Thyroid gland (tissue), 4 donors: ENCODE measurements at regions not wholly inside any gene's neighbourhood (a gene's known extent, or its start where the extent isn't known, plus 50 kb on each side); places are given as distances from the start of the nearest gene placed in this dataset.

Experiments used
- DNase-seq, 2 donors: peaks; one replicate each; pipeline ENCODE4 v3.0.0-alpha.2; 2019
- H3K27ac ChIP-seq, 3 donors: fragments of 200-600 bp; sonication (generic); 1 replicate in 2 of 3; 2 replicates in 1 of 3; pipeline ENCODE4 v1.5.1; 2016 to 2019; ENCODE audit warnings: mild to moderate bottlenecking in 1 of 3, moderate library complexity in 1 of 3
- H3K27me3 ChIP-seq: fragments of 200-600 bp; sonication (generic); one replicate; pipeline ENCODE4 v1.5.1; 2019
- H3K36me3 ChIP-seq, 2 donors: fragments of 200-600 bp; sonication (generic); one replicate each; pipeline ENCODE4 v1.5.1; 2016 to 2019
- H3K4me1 ChIP-seq, 2 donors: fragments of 200-600 bp; sonication (generic); one replicate each; pipeline ENCODE4 v1.5.1; 2017 to 2019
- H3K4me3 ChIP-seq, 3 donors: fragments of 200-600 bp; sonication (generic); replicated peaks in 1 of 3; 1 replicate in 2 of 3; 2 replicates in 1 of 3; pipeline ENCODE4 v1.5.1; 2016; ENCODE audit warnings: mild to moderate bottlenecking in 1 of 3
- H3K9me3 ChIP-seq: fragments of 200-600 bp; sonication (generic); one replicate; pipeline ENCODE4 v1.5.1; 2017
- POLR2A ChIP-seq, 2 donors: fragments of 450-650 bp; IDR thresholded peaks; one replicate each; pipeline ENCODE4 v1.6.1; 2017; ENCODE audit warnings: antibody characterized with exemption in 2 of 2, mild to moderate bottlenecking in 2 of 2, moderate library complexity in 1 of 2
- WGBS, 2 donors: methylation state at CpG; one replicate each; pipeline ENCODE4 v1.1.5; 2017; 5-methylcytosine and 5-hydroxymethylcytosine counted together
- intact Hi-C: fragments of 100-400 bp; cut with DNase I; formaldehyde crosslinking; loops from one replicate; pipeline ENCODE4 v1.15.1; 2023
- TF ChIP-seq, protein P1 (sequence below), 6 experiments: fragments of 200-600 bp in 3 of 6; fragments of 450-650 bp in 3 of 6; sonication (generic) in 3 of 6; IDR thresholded peaks; one replicate each; pipeline ENCODE4 v1.5.1; 2016 to 2019; ENCODE audit warnings: antibody characterized with exemption in 6 of 6, mild to moderate bottlenecking in 2 of 6, inconsistent platforms in 1 of 6, moderate library complexity in 1 of 6

DNA sequence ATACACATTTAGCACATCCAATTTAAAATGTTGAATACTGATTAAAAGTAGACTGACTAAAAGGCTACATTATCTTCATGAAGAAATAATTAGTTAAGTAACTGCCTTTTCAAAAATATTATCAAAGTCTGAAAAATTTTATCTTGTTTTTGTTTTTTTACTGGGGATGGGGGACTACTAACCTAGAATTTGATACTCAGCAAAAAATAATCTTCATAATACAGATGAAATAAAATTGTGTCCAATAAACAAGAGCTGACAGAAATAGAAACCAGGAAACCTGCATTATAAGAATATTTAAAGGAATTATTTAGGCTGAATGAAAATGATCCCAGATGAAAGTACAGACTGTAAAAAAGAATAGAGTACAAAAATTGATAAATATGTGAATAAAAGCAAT, 200.7 kb upstream of the RGPD4 start:
- H3K9me3 ChIP-seq: no peaks in the 10 kb centered on the region
- H3K36me3 ChIP-seq: no peaks in the 10 kb centered on the region
- no peaks in the 10 kb centered on the region for H3K27me3 ChIP-seq
- H3K4me1 ChIP-seq: no peaks in the 10 kb centered on the region
- no peak for DNase-seq
- intact Hi-C loops: no loop called here
- H3K27ac ChIP-seq: no peak overlapping the region
- TF ChIP-seq, protein P1, sequence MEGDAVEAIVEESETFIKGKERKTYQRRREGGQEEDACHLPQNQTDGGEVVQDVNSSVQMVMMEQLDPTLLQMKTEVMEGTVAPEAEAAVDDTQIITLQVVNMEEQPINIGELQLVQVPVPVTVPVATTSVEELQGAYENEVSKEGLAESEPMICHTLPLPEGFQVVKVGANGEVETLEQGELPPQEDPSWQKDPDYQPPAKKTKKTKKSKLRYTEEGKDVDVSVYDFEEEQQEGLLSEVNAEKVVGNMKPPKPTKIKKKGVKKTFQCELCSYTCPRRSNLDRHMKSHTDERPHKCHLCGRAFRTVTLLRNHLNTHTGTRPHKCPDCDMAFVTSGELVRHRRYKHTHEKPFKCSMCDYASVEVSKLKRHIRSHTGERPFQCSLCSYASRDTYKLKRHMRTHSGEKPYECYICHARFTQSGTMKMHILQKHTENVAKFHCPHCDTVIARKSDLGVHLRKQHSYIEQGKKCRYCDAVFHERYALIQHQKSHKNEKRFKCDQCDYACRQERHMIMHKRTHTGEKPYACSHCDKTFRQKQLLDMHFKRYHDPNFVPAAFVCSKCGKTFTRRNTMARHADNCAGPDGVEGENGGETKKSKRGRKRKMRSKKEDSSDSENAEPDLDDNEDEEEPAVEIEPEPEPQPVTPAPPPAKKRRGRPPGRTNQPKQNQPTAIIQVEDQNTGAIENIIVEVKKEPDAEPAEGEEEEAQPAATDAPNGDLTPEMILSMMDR (IDR thresholded peaks at IDR 0.05): no peak
- TF ChIP-seq POLR2A (IDR thresholded peaks at IDR 0.05): no peak
- no peak overlapping the region for H3K4me3 ChIP-seq

DNA sequence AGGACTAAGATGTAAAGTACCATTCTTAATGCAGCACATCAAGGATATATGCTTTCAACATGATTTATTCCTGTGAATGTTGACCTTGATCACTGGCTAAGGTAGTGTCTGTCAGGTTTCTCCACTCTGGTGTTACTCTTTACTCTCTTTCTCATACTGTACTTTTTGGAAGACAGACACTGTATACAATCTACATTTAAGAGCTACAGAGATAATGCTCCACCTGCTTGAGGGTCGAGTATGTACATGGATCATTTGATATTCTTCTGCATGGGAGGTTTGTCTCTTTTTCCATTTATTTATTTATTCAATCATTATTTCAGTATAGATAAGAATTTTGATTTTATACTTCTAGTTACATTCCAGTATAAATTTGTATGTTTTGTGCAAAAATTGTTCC, 199.5 kb upstream of the RGPD4 start:
- intact Hi-C loops: no loop called here
- Histone ChIP-seq H3K36me3 (no peaks in the 10 kb centered on the region), H3K4me1 (no peaks in the 10 kb centered on the region), H3K4me3 (no peak overlapping the region), H3K9me3 (no peaks in the 10 kb centered on the region), H3K27me3 (no peaks in the 10 kb centered on the region), H3K27ac (no peak overlapping the region)
- TF ChIP-seq POLR2A (IDR thresholded peaks at IDR 0.05): no peak
- TF ChIP-seq, protein P1 (IDR thresholded peaks at IDR 0.05): no peak
- 81 to 95% methylated on average over 1 of the region's 1 CpG for WGBS, 2 donors
- DNase-seq: no peak

DNA sequence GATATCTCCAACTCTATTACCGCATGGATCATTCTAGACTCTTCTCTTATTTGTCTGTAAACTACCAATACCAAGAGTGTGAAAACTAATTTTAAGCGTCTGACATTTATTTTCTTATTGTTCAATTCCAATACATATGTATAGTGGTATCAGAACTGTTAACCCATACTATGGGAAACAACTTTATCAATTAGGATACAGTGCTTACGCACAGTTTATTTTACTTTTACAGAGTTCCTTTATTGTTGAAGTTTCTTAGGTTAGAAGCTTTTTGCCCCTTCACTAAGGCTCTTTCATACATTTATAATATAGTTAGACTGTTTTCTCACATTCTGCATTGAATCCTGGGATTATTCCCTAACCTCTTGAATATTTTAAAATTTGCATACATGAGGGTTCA, 198.8 kb upstream of the RGPD4 start:
- no peaks in the 10 kb centered on the region for H3K27me3 ChIP-seq
- 96% methylated on average over 3 of the region's 3 CpGs for WGBS, 2 donors
- intact Hi-C loops: no loop called here
- no peaks in the 10 kb centered on the region for H3K9me3 ChIP-seq
- H3K36me3 ChIP-seq: no peaks in the 10 kb centered on the region
- no peak overlapping the region for H3K4me3 ChIP-seq
- no peak overlapping the region for H3K27ac ChIP-seq
- DNase-seq: no peak
- H3K4me1 ChIP-seq: no peaks in the 10 kb centered on the region
- TF ChIP-seq POLR2A (IDR thresholded peaks at IDR 0.05): no peak
- TF ChIP-seq, protein P1 (IDR thresholded peaks at IDR 0.05): no peak

DNA sequence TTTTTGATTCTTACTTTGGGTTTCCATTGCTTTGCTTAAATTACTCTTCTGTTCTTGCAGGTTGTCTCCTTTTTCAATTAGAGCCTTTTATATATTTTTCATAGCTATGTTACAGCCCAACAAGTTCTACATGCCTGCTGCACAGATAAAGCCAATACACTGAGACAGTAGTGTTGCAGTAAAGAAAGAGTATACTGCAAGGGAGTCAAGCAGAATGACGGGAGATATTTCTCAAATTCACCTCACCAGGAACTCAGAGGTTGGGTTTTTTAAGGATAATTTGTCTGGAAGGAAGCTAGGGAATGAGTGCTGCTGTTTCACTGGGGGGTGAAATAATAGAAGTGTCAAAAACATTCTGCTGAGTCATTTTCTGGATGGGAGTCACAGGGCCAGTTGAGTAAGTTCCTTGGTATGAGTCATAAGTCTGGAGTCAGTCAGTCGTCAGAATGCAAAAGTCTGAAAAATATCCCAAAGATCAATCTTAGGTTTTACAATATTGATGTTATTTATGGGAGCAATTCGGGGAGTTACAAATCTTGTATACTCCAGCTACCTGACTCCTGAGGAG, 193.0 kb upstream of the RGPD4 start:
- no peak for DNase-seq
- Histone ChIP-seq H3K27ac (no peak overlapping the region), H3K4me1 (no peaks in the 10 kb centered on the region), H3K36me3 (no peaks in the 10 kb centered on the region), H3K27me3 (no peaks in the 10 kb centered on the region), H3K9me3 (no peaks in the 10 kb centered on the region), H3K4me3 (no peak overlapping the region)
- intact Hi-C loops: no loop called here
- WGBS, 2 donors: 85 to 88% methylated on average over 3 of the region's 3 CpGs
- TF ChIP-seq POLR2A (IDR thresholded peaks at IDR 0.05): no peak
- TF ChIP-seq, protein P1 (IDR thresholded peaks at IDR 0.05): no peak

DNA sequence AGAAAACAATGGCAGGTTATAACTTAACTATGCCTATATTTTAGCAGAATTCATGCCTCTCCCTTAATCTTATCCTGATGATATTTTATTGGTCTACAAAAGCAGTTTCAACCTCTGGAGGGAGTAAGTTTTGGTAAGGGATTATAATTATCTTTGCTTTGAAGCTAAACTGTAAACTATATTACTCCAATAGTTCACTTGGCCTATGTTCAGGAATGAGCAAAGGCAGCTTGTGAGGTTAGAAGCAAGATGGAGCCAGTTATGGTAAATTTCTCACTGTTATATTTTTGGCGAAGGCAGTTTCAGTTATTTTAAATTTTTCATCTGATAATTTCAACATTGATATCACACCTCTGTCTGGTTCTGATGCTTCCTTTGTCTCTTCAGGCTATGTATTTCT, 192.5 kb upstream of the RGPD4 start:
- Histone ChIP-seq H3K4me3 (no peak overlapping the region), H3K27ac (no peak overlapping the region), H3K4me1 (no peaks in the 10 kb centered on the region), H3K36me3 (no peaks in the 10 kb centered on the region), H3K27me3 (no peaks in the 10 kb centered on the region), H3K9me3 (no peaks in the 10 kb centered on the region)
- 96 to 98% methylated on average over 1 of the region's 1 CpG for WGBS, 2 donors
- intact Hi-C loops: no loop called here
- no peak for DNase-seq
- TF ChIP-seq, protein P1 (IDR thresholded peaks at IDR 0.05): no peak
- TF ChIP-seq POLR2A (IDR thresholded peaks at IDR 0.05): no peak
